Nephron (organoid): ENCODE measurements at regions not wholly inside any gene's neighbourhood (a gene's known extent, or its start where the extent isn't known, plus 50 kb on each side); places are given as distances from the start of the nearest gene placed in this dataset.

ENCODE experiments used
- H3K27ac Mint-ChIP-seq, 3 experiments: 2 replicates each; pipeline ENCODE4 v1.8.0; 2020; ENCODE audit warnings: mixed read lengths in 3 of 3, mild to moderate bottlenecking in 2 of 3, moderate library complexity in 1 of 3
- H3K27me3 Mint-ChIP-seq: 2 replicates; pipeline ENCODE4 v1.8.0; 2021; ENCODE audit warnings: low read depth, mild to moderate bottlenecking, moderate library complexity, mixed read lengths
- H3K36me3 Mint-ChIP-seq: 2 replicates; pipeline ENCODE4 v1.8.0; 2020; ENCODE audit warnings: low read depth, mixed read lengths
- H3K4me1 Mint-ChIP-seq: 2 replicates; pipeline ENCODE4 v1.8.0; 2020; ENCODE audit warnings: mixed read lengths
- H3K4me3 Mint-ChIP-seq, 3 experiments: 2 replicates each; pipeline ENCODE4 v1.8.0; 2020; ENCODE audit warnings: mild to moderate bottlenecking in 3 of 3, mixed read lengths in 3 of 3, moderate library complexity in 2 of 3
- H3K9me3 Mint-ChIP-seq: 2 replicates; pipeline ENCODE4 v1.8.0; 2020; ENCODE audit warnings: mixed read lengths
- CTCF ChIP-seq, 3 experiments: fragments of 200-600 bp; sonication (generic); IDR thresholded peaks; one replicate each; pipeline ENCODE4 v1.5.0; 2021; ENCODE audit warnings: antibody characterized with exemption in 3 of 3; ENCODE audit not compliant: unreplicated experiment in 3 of 3

- no peaks in the 10 kb centered on the region for H3K36me3 Mint-ChIP-seq
- H3K9me3 Mint-ChIP-seq, result peaks cover 2% of the 10 kb centered on the region
- no peak for TF ChIP-seq CTCF (IDR thresholded peaks at IDR 0.05; ENCODE audit: unreplicated experiment in 3 of 3)
- H3K4me1 Mint-ChIP-seq, result peaks cover 6% of the 10 kb centered on the region
- H3K4me3 Mint-ChIP-seq, result no peak overlapping the region
- no peaks in the 10 kb centered on the region for H3K27me3 Mint-ChIP-seq
- no peak overlapping the region for H3K27ac Mint-ChIP-seq
Observed at GRCh38 chr9:106110483-106110882, 416.1 kb downstream of the TMEM38B start.

GRCh38 chr9:106111039-106111730, 416.8 kb downstream of the TMEM38B start:
- H3K4me1 Mint-ChIP-seq, result peaks cover 6% of the 10 kb centered on the region
- H3K36me3 Mint-ChIP-seq, result no peaks in the 10 kb centered on the region
- H3K4me3 Mint-ChIP-seq, result no peak overlapping the region
- TF ChIP-seq CTCF (IDR thresholded peaks at IDR 0.05; ENCODE audit: unreplicated experiment in 3 of 3), result peak; percentile 12 to 26 (median 16)
- H3K27ac Mint-ChIP-seq, result peak overlapping the region in 1 of 3 experiments; percentile 42
- no peaks in the 10 kb centered on the region for H3K27me3 Mint-ChIP-seq
- peaks cover 2% of the 10 kb centered on the region for H3K9me3 Mint-ChIP-seq

- no peak for TF ChIP-seq CTCF (IDR thresholded peaks at IDR 0.05; ENCODE audit: unreplicated experiment in 3 of 3)
- Mint-ChIP-seq H3K36me3 (no peaks in the 10 kb centered on the region), H3K4me1 (peaks cover 6% of the 10 kb centered on the region), H3K27ac (no peak overlapping the region), H3K9me3 (no peaks in the 10 kb centered on the region), H3K27me3 (no peaks in the 10 kb centered on the region), H3K4me3 (no peak overlapping the region)
Observed at GRCh38 chr9:106112935-106113334, 418.6 kb downstream of the TMEM38B start.

- H3K4me3 Mint-ChIP-seq, result no peak overlapping the region
- TF ChIP-seq CTCF (IDR thresholded peaks at IDR 0.05; ENCODE audit: unreplicated experiment in 3 of 3), result no peak
Observed at GRCh38 chr9:106119176-106119575, 424.8 kb downstream of the TMEM38B start.

GRCh38 chr9:106120071-106120470, 425.7 kb downstream of the TMEM38B start:
- no peak for TF ChIP-seq CTCF (IDR thresholded peaks at IDR 0.05; ENCODE audit: unreplicated experiment in 3 of 3)
- Mint-ChIP-seq H3K27ac (no peak overlapping the region), H3K4me3 (no peak overlapping the region), H3K4me1 (peaks cover 13% of the 10 kb centered on the region), H3K9me3 (peaks cover under 1% of the 10 kb centered on the region), H3K27me3 (no peaks in the 10 kb centered on the region), H3K36me3 (no peaks in the 10 kb centered on the region)

More at GRCh38 chr9:106119176-106119575, 424.8 kb downstream of the TMEM38B start:
- H3K36me3 Mint-ChIP-seq, result no peaks in the 10 kb centered on the region
- H3K27me3 Mint-ChIP-seq, result no peaks in the 10 kb centered on the region
- no peak overlapping the region for H3K27ac Mint-ChIP-seq
- peaks cover 13% of the 10 kb centered on the region for H3K4me1 Mint-ChIP-seq
- H3K9me3 Mint-ChIP-seq, result no peaks in the 10 kb centered on the region

GRCh38 chr9:106127776-106128175, 433.4 kb downstream of the TMEM38B start:
- Mint-ChIP-seq H3K4me3 (no peak overlapping the region), H3K4me1 (no peaks in the 10 kb centered on the region), H3K36me3 (no peaks in the 10 kb centered on the region), H3K9me3 (peaks cover 9% of the 10 kb centered on the region), H3K27me3 (no peaks in the 10 kb centered on the region), H3K27ac (no peak overlapping the region)
- TF ChIP-seq CTCF (IDR thresholded peaks at IDR 0.05; ENCODE audit: unreplicated experiment in 3 of 3), result no peak
